ENCODE measurements at regions not wholly inside any gene's neighbourhood (a gene's known extent, or its start where the extent isn't known, plus 50 kb on each side); places are given as distances from the start of the nearest gene placed in this dataset.

GRCh38 chr1:220335668-220336067 lies 63.4 kb upstream of the RAB3GAP2 start:
- in situ Hi-C loops (cut with HindIII; ENCODE audit: low pct_unique_long_range_greater_than_20kb, low sequenced_read_pairs) = no loop called here
- ATAC-seq (no peak), DNase-seq (ENCODE audit: low read depth, low spot score) (no peak)
- no peak overlapping the region for H3K27ac ChIP-seq (ENCODE audit: low read length)
- no peaks in the 10 kb centered on the region; the same call in none of the 2 replicates for H3K27me3 ChIP-seq (ENCODE audit: control insufficient read depth, insufficient read depth, low read length)
- ChIA-PET CTCF (no interaction called here), POLR2A (no interaction called here)
- no peak for TF ChIP-seq POLR2AphosphoS5 (IDR thresholded peaks at IDR 0.05; ENCODE audit: low read depth, low read length)
- TF ChIP-seq CTCF (IDR thresholded peaks at IDR 0.05) = no peak
- no peak for TF ChIP-seq TCF7L2 (IDR thresholded peaks at IDR 0.05; ENCODE audit: low read depth, low read length)
- TF ChIP-seq REST (IDR thresholded peaks at IDR 0.05; ENCODE audit: insufficient read depth in 1 of 2, low read depth in 2 of 2, low read length in 1 of 2) = no peak
- TF ChIP-seq SIN3A (IDR thresholded peaks at IDR 0.05; ENCODE audit: borderline replicate concordance, insufficient read depth, low read depth, low read length) = no peak
- H3K4me3 ChIP-seq (ENCODE audit: low read depth in 2 of 2, low read length in 2 of 2) = no peak overlapping the region
- H3K4me1 ChIP-seq (ENCODE audit: control insufficient read depth, insufficient read depth, low read length) = no peaks in the 10 kb centered on the region
- intact Hi-C loops (cut with micrococcal nuclease; ENCODE audit: unreplicated experiment) = no loop called here
- H3K36me3 ChIP-seq (ENCODE audit: control insufficient read depth, insufficient read depth, low read length) = no peaks in the 10 kb centered on the region
- H3K9me3 ChIP-seq (ENCODE audit: control insufficient read depth, insufficient read depth, low read depth, low read length) = no peaks in the 10 kb centered on the region
- BruUV-seq (replicated peaks) = no TSS peak

GRCh38 chr1:220331318-220331717 lies 59.1 kb upstream of the RAB3GAP2 start:
- no peak overlapping the region for H3K27ac ChIP-seq (ENCODE audit: low read length)
- no peaks in the 10 kb centered on the region for H3K4me1 ChIP-seq (ENCODE audit: control insufficient read depth, insufficient read depth, low read length)
- no peak for ATAC-seq
- TF ChIP-seq TCF7L2 (IDR thresholded peaks at IDR 0.05; ENCODE audit: low read depth, low read length) (no peak), REST (IDR thresholded peaks at IDR 0.05; ENCODE audit: insufficient read depth in 1 of 2, low read depth in 2 of 2, low read length in 1 of 2) (no peak), SIN3A (IDR thresholded peaks at IDR 0.05; ENCODE audit: borderline replicate concordance, insufficient read depth, low read depth, low read length) (no peak), POLR2AphosphoS5 (IDR thresholded peaks at IDR 0.05; ENCODE audit: low read depth, low read length) (no peak), CTCF (IDR thresholded peaks at IDR 0.05) (no peak)
- POLR2A ChIA-PET = interaction anchor here (0.6 kb wide), 1 partner anchor 23 kb away, joined by 3 read pairs; no protein-coding TSS in a partner anchor
- no TSS peak for BruUV-seq (replicated peaks)
- H3K4me3 ChIP-seq (ENCODE audit: low read depth in 2 of 2, low read length in 2 of 2) = no peak overlapping the region
- H3K27me3 ChIP-seq (ENCODE audit: control insufficient read depth, insufficient read depth, low read length) = peaks cover 3% of the 10 kb centered on the region
- DNase-seq (ENCODE audit: low read depth, low spot score) = no peak
- intact Hi-C loops (cut with micrococcal nuclease; ENCODE audit: unreplicated experiment) (no loop called here), in situ Hi-C loops (cut with HindIII; ENCODE audit: low pct_unique_long_range_greater_than_20kb, low sequenced_read_pairs) (no loop called here)
- no peaks in the 10 kb centered on the region for H3K9me3 ChIP-seq (ENCODE audit: control insufficient read depth, insufficient read depth, low read depth, low read length)
- CTCF ChIA-PET = no interaction called here
- no peaks in the 10 kb centered on the region for H3K36me3 ChIP-seq (ENCODE audit: control insufficient read depth, insufficient read depth, low read length)
